ENCODE measurements at regions not wholly inside any gene's neighbourhood (a gene's known extent, or its start where the extent isn't known, plus 50 kb on each side); places are given as distances from the start of the nearest gene placed in this dataset.

- DNase-seq (ENCODE audit: low read depth, low spot score): no peak
These were observed 814.3 kb downstream of the BCL11A start for GRCh38 chr2:59739166-59739565.

- DNase-seq (ENCODE audit: low read depth, low spot score): no peak
These were observed 816.2 kb downstream of the BCL11A start for GRCh38 chr2:59737299-59737698.

- DNase-seq (ENCODE audit: low read depth, low spot score): no peak
These were observed 818.7 kb downstream of the BCL11A start for GRCh38 chr2:59734743-59735142.

- DNase-seq (ENCODE audit: low read depth, low spot score): no peak
These were observed 819.5 kb downstream of the BCL11A start for GRCh38 chr2:59733970-59734369.

DNA sequence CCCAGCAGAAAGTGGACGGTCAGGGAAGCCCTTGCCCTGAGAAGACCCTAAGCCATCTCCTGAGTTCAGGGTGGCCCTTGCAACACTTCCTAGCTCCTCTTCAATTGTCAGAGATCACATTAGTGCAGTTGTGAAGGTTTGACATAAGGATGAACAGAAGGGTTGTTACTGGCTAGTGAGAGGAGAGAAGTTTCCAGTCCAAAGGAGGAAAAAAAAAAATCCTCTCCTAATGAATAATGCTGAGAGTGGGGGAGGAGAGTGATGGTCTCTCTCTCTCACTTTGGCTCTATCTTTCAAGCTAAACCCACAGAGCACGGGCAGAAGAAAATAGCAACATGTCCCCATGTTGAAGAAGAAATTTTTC is 819.9 kb downstream of the BCL11A start:
- no peak for DNase-seq (ENCODE audit: low read depth, low spot score)

- no peak for DNase-seq (ENCODE audit: low read depth, low spot score)
These were observed 820.4 kb downstream of the BCL11A start for GRCh38 chr2:59732871-59733566.

GRCh38 chr2:59727121-59727590 is 826.3 kb downstream of the BCL11A start:
- no peak for DNase-seq (ENCODE audit: low read depth, low spot score)

DNA sequence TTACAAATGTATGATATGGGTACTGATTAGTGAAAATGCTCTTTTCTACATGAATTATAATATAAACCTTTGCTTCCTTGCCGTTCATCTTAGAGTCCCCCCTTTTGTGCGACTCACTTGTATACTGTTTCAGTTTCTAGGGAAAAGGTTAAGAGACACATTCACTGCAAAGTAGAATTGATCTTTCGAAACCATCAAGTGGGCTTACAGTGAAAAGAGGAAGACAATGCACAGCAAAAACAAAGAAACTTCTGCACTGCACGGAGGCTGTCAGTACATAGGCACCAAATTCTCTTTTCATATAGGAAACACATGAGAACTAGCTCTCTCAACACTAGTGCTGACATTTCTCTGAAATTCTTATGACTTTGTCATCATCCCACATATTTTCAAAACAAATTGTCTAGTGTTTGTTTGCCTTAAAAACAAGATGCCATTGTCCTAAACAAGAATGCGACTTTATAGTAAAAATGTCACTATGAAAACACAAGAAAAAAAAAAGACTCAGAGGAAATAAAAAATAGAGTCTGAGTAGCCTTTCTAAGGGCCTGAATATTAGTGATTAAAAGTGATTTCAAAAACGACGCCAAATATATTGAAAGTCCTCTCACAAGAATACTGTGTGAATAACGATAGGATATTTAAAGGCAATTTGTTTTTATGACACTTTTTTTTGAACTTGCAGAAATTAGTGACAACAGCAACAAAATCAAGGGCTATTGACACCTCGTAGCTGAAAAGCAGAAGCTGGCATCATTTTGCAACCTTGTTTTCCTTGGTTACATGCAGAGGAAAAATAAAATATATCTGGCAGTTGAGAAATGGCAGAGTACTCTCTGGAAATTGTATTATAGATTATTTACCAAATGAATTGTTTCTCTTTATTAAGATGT is 827.0 kb downstream of the BCL11A start:
- DNase-seq (ENCODE audit: low read depth, low spot score): no peak

DNA sequence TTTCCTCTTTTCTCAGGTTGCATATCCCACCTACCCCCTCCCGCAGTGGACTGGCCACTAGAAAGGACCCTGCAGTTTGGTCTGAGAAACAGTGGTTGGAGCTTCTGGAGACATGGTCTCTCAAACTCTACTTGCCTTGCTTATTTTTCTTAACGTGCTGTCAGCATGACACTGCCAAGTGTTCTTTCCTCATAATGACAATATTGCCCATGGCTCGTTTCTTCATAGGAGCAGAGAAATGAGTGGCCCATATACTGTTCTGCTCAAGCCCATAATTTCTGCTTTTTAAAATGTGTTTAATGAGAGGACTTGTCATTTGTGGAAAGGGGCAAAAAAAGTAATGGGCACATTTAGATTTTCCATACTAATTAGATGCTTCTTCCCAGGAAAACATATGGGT is 828.7 kb downstream of the BCL11A start:
- no peak for DNase-seq (ENCODE audit: low read depth, low spot score)

DNA sequence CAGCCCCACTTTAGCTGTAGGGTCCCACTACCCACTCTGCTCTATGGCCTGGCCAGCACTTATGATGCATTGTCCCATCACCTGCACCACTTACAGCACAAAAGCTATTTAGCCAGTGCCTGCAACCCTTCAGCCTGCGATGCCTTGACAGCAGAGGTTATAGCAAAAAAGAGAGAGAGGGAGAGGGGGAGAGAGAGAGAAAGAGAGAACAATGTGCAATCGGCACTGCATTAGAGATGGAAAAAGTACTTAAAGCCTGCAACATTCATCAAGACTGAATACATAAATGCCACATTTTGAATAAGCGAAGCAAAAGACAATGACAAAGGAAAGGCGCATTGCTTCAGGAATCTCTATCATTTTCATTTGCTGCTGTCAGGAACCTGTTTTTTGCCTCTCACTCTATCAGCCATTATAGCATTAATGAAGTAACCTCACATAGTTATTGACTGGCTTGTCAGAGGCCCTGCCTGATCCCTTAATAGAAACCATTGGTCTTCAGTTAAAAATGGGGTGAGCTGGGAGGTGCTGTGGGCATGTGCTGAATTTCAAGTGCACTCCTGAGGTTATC is 833.1 kb downstream of the BCL11A start:
- no peak for DNase-seq (ENCODE audit: low read depth, low spot score)

DNA sequence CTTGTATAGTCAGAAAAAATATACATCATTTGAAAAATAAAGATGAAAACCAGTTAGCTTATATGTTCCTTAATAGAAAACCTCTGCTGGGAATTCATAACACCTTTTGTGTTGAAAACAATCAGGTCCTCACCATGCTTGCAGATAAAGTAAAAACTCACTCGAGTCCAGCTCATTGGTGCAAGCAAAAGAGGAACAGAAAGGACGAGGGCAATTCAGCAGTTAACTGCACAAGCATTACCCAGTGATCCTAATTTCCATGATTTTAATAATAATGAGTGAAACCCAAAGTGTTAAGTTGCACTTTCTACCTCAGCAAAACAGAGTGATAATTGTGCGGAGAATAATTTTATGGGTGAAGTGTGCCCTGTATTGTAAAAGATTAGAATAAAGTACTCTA is 839.9 kb downstream of the BCL11A start:
- DNase-seq (ENCODE audit: low read depth, low spot score): no peak

- DNase-seq (ENCODE audit: low read depth, low spot score): no peak
These were observed 842.3 kb downstream of the BCL11A start for GRCh38 chr2:59711121-59711520.

GRCh38 chr2:59706729-59707128 is 846.7 kb downstream of the BCL11A start:
- DNase-seq (ENCODE audit: low read depth, low spot score): no peak

DNA sequence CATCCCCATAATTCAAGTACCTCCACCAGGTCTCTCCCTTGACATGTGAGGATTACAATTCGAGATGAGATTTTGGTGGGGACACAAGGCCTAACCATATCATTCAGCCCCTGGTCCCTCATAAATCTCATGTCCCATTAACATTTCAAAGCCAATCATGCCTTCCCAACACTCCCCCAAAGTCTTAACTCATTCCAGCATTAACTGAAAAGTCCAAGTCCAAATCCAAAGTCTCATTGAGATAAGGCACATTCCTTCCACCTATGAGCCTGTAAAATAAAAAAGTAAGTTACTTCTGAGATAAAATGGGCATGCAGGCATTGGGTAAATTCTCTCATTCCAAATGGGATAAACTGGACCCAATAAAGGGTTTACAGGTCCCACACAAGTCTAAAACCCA is 849.7 kb downstream of the BCL11A start:
- no peak for DNase-seq (ENCODE audit: low read depth, low spot score)

DNA sequence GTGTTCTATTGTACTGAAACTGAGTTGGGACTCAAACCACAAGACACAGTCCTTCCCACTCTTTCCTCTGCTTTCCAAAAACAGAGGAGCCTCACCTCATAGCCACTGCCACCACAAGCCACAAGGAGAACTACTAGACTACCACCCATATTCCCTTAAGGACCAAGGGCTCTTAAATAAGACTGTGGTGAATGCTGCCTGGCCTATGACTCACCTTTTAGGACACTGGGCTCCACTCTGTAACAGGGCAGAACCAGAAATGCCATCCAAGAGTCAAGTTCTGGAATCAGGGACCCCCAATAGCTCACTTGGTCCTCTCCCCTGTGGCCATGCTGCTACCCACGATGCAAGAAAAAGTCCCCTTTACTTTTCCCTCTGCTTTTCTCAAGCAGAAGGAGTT is 851.4 kb downstream of the BCL11A start:
- no peak for DNase-seq (ENCODE audit: low read depth, low spot score)

DNA sequence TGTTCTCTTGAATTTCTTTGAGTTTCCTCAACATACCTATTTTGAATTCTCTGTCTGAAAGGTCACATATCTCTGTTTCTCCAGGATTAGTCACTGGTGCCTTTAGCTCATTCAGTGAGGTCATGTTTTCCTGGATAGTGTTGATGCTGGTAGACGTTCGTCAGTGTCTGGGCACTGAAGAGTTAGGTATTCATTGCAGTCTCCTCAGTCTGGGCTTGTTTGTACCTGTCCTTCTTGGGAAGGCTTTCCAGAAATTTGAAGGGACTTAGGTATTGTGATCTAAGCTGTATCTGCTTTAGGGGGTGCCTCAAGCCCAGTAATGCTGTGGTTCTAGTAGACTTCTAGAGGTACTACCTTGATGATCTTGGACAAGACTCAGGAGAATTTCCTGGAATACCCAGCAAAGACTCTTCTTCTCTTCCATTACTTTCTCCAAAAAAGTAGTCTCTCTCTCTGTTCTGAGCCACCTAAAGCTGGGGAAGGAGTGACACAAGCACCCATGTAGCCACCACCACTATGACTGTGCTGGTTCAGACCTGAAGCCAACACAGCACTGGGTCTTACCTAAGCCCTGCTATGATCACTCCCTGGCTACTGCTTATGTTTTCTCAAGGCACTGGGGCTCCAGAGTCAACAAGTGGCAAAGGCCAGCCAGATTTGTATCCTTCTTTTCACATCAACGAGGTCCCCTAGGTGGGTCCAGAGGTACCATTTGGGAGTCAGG is 852.0 kb downstream of the BCL11A start:
- no peak for DNase-seq (ENCODE audit: low read depth, low spot score)

DNA sequence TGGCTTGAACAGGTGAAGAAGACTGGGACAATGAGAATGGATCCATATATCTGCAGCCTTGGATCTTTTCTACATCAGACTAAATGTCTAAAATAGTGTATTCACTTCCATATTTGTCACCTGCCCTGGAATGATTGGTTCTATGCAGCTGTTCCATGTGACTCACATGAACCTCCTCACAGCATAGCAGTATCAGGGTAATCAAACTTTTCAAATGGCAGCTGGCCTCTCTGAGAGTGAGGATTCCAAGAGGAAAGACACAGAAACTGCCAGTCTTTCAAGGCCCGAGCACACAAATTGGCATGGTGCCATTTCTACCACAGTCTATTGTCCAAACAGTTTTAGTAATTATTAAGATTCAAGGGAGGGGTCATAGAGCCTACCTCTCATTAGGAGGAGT is 859.3 kb downstream of the BCL11A start:
- no peak for DNase-seq (ENCODE audit: low read depth, low spot score)

GRCh38 chr2:59693231-59693959 is 860.1 kb downstream of the BCL11A start:
- DNase-seq (ENCODE audit: low read depth, low spot score): no peak

DNA sequence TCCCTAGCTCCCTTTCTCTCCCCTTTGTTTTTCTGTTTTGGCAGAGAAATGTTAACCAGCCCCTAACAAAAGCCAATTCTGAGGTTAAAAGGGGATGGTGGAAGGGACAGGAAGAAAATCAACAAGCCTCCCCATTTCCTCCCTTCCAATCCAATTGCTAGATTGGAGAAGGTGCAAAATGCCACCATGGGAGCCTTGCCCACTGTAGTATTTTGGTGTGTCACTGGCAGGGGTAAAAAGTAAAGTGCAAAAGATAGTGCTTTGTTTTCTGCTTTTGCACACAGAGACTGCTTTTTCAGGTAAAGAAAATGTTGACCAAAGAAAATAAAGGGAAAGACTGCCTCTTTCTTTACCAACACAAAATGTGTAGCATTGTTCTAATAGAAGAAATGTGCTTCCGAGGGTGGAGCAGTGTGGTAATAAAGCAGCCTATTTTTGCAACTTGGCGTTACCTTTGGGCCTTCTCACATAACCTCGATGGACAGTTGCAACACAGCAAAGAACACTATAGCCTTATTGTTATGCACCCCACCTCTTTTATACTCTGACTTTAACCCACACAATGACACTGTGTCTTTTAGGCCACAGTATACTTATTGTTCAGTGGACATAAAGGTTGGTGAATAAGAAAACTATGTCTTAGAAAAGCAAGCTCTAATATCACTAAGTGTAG is 861.8 kb downstream of the BCL11A start:
- no peak for DNase-seq (ENCODE audit: low read depth, low spot score)

GRCh38 chr2:59690849-59691248 is 862.6 kb downstream of the BCL11A start:
- no peak for DNase-seq (ENCODE audit: low read depth, low spot score)

GRCh38 chr2:59684771-59685166 is 868.7 kb downstream of the BCL11A start:
- no peak for DNase-seq (ENCODE audit: low read depth, low spot score)

Data from smooth muscle cell of the brain vasculature (primary cell).